HG03457 (cell line): ENCODE measurements at regions not wholly inside any gene's neighbourhood (a gene's known extent, or its start where the extent isn't known, plus 50 kb on each side); places are given as distances from the start of the nearest gene placed in this dataset.

Source experiments
- ATAC-seq: cut with Tn5 transposase; IDR thresholded peaks from one replicate; pipeline ENCODE4 v1.9.1; 2021; ENCODE audit warnings: moderate number of reproducible peaks; ENCODE audit not compliant: unreplicated experiment

GRCh38 chr1:239322369-239322768, 64.0 kb upstream of the CHRM3 start:
- no peak for ATAC-seq

GRCh38 chr1:239321877-239322276, 64.5 kb upstream of the CHRM3 start:
- ATAC-seq: no peak

- ATAC-seq: no peak
Measured at GRCh38 chr1:239317948-239318347, 68.4 kb upstream of the CHRM3 start.

- no peak for ATAC-seq
Measured at GRCh38 chr1:239315631-239316217, 70.6 kb upstream of the CHRM3 start.

GRCh38 chr1:239311331-239311730, 75.0 kb upstream of the CHRM3 start:
- no peak for ATAC-seq

- peak; percentile 73 for ATAC-seq
Measured at GRCh38 chr1:239308701-239309333, 77.6 kb upstream of the CHRM3 start.

- ATAC-seq: no peak
Measured at GRCh38 chr1:239307886-239308285, 78.5 kb upstream of the CHRM3 start.

- no peak for ATAC-seq
Measured at GRCh38 chr1:239306426-239306825, 79.9 kb upstream of the CHRM3 start.

- ATAC-seq: no peak
Measured at GRCh38 chr1:239303289-239303688, 83.1 kb upstream of the CHRM3 start.

- ATAC-seq: no peak
Measured at GRCh38 chr1:239302696-239303095, 83.7 kb upstream of the CHRM3 start.

GRCh38 chr1:239301251-239301650, 85.1 kb upstream of the CHRM3 start:
- ATAC-seq: no peak

GRCh38 chr1:239297910-239298309, 88.5 kb upstream of the CHRM3 start:
- no peak for ATAC-seq

- no peak for ATAC-seq
Measured at GRCh38 chr1:239293350-239294110, 92.8 kb upstream of the CHRM3 start.

- no peak for ATAC-seq
Measured at GRCh38 chr1:239288820-239289554, 97.4 kb upstream of the CHRM3 start.

- ATAC-seq: no peak
Measured at GRCh38 chr1:239287296-239287695, 99.1 kb upstream of the CHRM3 start.

GRCh38 chr1:239283216-239283615, 103.2 kb upstream of the CHRM3 start:
- ATAC-seq: no peak

GRCh38 chr1:239282411-239282810, 104.0 kb upstream of the CHRM3 start:
- no peak for ATAC-seq

GRCh38 chr1:239276051-239276450, 110.3 kb upstream of the CHRM3 start:
- ATAC-seq: no peak

GRCh38 chr1:239274242-239274830, 112.0 kb upstream of the CHRM3 start:
- no peak for ATAC-seq

- no peak for ATAC-seq
Measured at GRCh38 chr1:239270509-239270908, 115.9 kb upstream of the CHRM3 start.

GRCh38 chr1:239269706-239270105, 116.7 kb upstream of the CHRM3 start:
- no peak for ATAC-seq
